PC-9 (cell line): ENCODE measurements at regions not wholly inside any gene's neighbourhood (a gene's known extent, or its start where the extent isn't known, plus 50 kb on each side); places are given as distances from the start of the nearest gene placed in this dataset.
"Not testable (repeated sequence)": the region's sequence is repeated elsewhere in the genome, so short reads cannot be mapped to it uniquely, and the experiment has no call there.

Source experiments
- BruUV-seq: library from RNA; stranded (reverse); fragments of 400-500 nt; replicated peaks from 2 replicates; lab custom pipeline; 2021; lab: Mats Ljungman, UMichigan
- CTCF ChIA-PET: fragments of 300-600 bp; sonication (Branson Sonifier 250); formaldehyde crosslinking; loops from one replicate; lab custom pipeline; 2022; ENCODE audit warnings: antibody characterized with exemption; lab: Charles Lee
- POLR2A ChIA-PET: fragments of 300-600 bp; sonication (Branson Sonifier 250); formaldehyde crosslinking; loops from one replicate; lab custom pipeline; 2022; ENCODE audit warnings: antibody characterized with exemption; ENCODE audit not compliant: unreplicated experiment; lab: Charles Lee
- DNase-seq, 2 experiments: peaks; one replicate each; pipeline versions ENCODE4 v3.0.0 to v3.0.0-alpha.2; 2015 to 2022; ENCODE audit warnings: mixed read lengths in 1 of 2
- H2AFZ ChIP-seq: fragments of 200-600 bp; sonication (generic); 2 replicates; pipeline ENCODE4 v1.8.1; 2017; ENCODE audit warnings: antibody characterized with exemption
- H3F3A ChIP-seq: fragments of 200-600 bp; sonication (generic); 2 replicates; pipeline ENCODE4 v1.8.1; 2017; ENCODE audit warnings: antibody characterized with exemption, mild to moderate bottlenecking, low read depth; ENCODE audit not compliant: insufficient read depth
- H3K27ac ChIP-seq: fragments of 200-600 bp; sonication (generic); 2 replicates; pipeline ENCODE4 v1.6.1; 2016; ENCODE audit warnings: mixed run types
- H3K27me3 ChIP-seq: fragments of 200-600 bp; sonication (generic); 2 replicates; pipeline ENCODE4 v1.6.1; 2016; ENCODE audit warnings: low read depth, mixed run types; ENCODE audit not compliant: insufficient read depth
- H3K36me3 ChIP-seq: fragments of 200-600 bp; sonication (generic); 2 replicates; pipeline ENCODE4 v1.6.1; 2016; ENCODE audit warnings: low read depth, mixed run types
- H3K4me1 ChIP-seq: fragments of 200-600 bp; sonication (generic); replicated peaks from 2 replicates; pipeline ENCODE4 v1.6.1; 2016; ENCODE audit warnings: mixed run types; ENCODE audit not compliant: insufficient read depth
- H3K4me2 ChIP-seq: fragments of 200-600 bp; sonication (generic); 2 replicates; pipeline ENCODE4 v1.6.1; 2017; ENCODE audit warnings: mixed run types
- H3K4me3 ChIP-seq: fragments of 200-600 bp; sonication (generic); 2 replicates; pipeline ENCODE4 v1.6.1; 2016; ENCODE audit warnings: mixed run types
- H3K79me2 ChIP-seq: fragments of 200-600 bp; sonication (generic); 2 replicates; pipeline ENCODE4 v1.6.1; 2017; ENCODE audit warnings: low read depth, mixed run types
- H3K9me2 ChIP-seq: fragments of 200-600 bp; sonication (generic); 2 replicates; pipeline ENCODE4 v1.8.1; 2017; ENCODE audit warnings: mild to moderate bottlenecking; ENCODE audit not compliant: insufficient read depth
- H3K9me3 ChIP-seq: fragments of 200-600 bp; sonication (generic); 2 replicates; pipeline ENCODE4 v1.8.1; 2016; ENCODE audit warnings: low read depth; ENCODE audit not compliant: insufficient read depth
- H4K20me1 ChIP-seq: fragments of 200-600 bp; sonication (generic); 2 replicates; pipeline ENCODE4 v1.8.1; 2017; ENCODE audit not compliant: insufficient read depth
- EZH2 ChIP-seq: fragments of 200-600 bp; sonication (generic); IDR thresholded peaks from 2 replicates; pipeline ENCODE4 v1.8.0; 2017; ENCODE audit warnings: antibody characterized with exemption, low read depth
- intact Hi-C: fragments of 100-400 bp; cut with micrococcal nuclease; formaldehyde crosslinking; loops from one replicate; pipeline ENCODE4 v1.10.0; 2022; ENCODE audit not compliant: unreplicated experiment
- TF ChIP-seq, protein P1 (sequence below): fragments of 200-600 bp; sonication (generic); conservative IDR thresholded peaks from 2 replicates; pipeline ENCODE4 v1.6.1; 2017; ENCODE audit warnings: mixed run types, antibody characterized with exemption, mild to moderate bottlenecking, moderate library complexity

GRCh38 chr6:934686-935085 lies 241.7 kb upstream of the EXOC2 start:
- no peak overlapping the region for H3K4me2 ChIP-seq
- 0 out of 2 replicates have a peak, but pooled peaks cover 6% of the 10 kb centered on the region for H3K4me1 ChIP-seq
- intact Hi-C loops: no loop called here
- no peaks in the 10 kb centered on the region for H3K36me3 ChIP-seq
- TF ChIP-seq, protein P1, sequence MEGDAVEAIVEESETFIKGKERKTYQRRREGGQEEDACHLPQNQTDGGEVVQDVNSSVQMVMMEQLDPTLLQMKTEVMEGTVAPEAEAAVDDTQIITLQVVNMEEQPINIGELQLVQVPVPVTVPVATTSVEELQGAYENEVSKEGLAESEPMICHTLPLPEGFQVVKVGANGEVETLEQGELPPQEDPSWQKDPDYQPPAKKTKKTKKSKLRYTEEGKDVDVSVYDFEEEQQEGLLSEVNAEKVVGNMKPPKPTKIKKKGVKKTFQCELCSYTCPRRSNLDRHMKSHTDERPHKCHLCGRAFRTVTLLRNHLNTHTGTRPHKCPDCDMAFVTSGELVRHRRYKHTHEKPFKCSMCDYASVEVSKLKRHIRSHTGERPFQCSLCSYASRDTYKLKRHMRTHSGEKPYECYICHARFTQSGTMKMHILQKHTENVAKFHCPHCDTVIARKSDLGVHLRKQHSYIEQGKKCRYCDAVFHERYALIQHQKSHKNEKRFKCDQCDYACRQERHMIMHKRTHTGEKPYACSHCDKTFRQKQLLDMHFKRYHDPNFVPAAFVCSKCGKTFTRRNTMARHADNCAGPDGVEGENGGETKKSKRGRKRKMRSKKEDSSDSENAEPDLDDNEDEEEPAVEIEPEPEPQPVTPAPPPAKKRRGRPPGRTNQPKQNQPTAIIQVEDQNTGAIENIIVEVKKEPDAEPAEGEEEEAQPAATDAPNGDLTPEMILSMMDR: no peak
- TF ChIP-seq EZH2: no peak
- DNase-seq: no peak
- no peaks in the 10 kb centered on the region for H3K79me2 ChIP-seq
- ChIA-PET POLR2A (no interaction called here), CTCF (no interaction called here)
- H2AFZ ChIP-seq: no peak overlapping the region
- no peak overlapping the region for H3K27ac ChIP-seq
- H3K9me3 ChIP-seq: no peaks in the 10 kb centered on the region
- no peaks in the 10 kb centered on the region for H4K20me1 ChIP-seq
- H3K27me3 ChIP-seq: no peaks in the 10 kb centered on the region
- no peak overlapping the region for H3K4me3 ChIP-seq
- no peaks in the 10 kb centered on the region for H3F3A ChIP-seq
- H3K9me2 ChIP-seq: no peaks in the 10 kb centered on the region
- BruUV-seq: no TSS peak

DNA sequence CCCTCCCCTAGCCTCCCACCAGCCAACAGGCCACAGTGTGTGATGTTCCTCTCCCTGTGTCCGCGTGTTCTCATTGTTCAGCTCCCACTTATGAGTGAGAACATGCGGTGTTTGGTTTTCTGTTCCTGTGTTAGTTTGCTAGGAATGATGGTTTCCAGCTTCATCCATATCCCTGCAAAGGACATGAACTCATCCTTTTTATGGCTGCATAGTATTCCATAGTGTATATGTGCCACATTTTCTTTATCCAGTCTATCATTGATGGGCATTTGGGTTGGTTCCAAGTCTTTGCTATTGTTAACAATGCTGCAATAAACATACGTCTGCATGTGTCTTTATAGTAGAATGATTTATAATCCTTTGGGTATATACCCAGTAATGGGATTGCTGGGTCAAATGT lies 239.0 kb upstream of the EXOC2 start:
- CTCF ChIA-PET, H3K36me3 ChIP-seq, H4K20me1 ChIP-seq, H3F3A ChIP-seq, H3K4me2 ChIP-seq, H3K9me3 ChIP-seq, POLR2A ChIA-PET, H3K27me3 ChIP-seq, H3K4me3 ChIP-seq, H3K79me2 ChIP-seq, intact Hi-C loops, H2AFZ ChIP-seq, BruUV-seq, DNase-seq, H3K4me1 ChIP-seq, H3K27ac ChIP-seq, H3K9me2 ChIP-seq: not testable (repeated sequence)

GRCh38 chr6:927157-927556 lies 234.2 kb upstream of the EXOC2 start:
- no peak for TF ChIP-seq EZH2
- TF ChIP-seq, protein P1: no peak
- no peak overlapping the region for H3K27ac ChIP-seq
- no peaks in the 10 kb centered on the region for H3K27me3 ChIP-seq
- H3F3A ChIP-seq: no peaks in the 10 kb centered on the region
- no peak for DNase-seq
- BruUV-seq: no TSS peak
- H4K20me1 ChIP-seq: no peaks in the 10 kb centered on the region
- no peaks in the 10 kb centered on the region for H3K9me3 ChIP-seq
- CTCF ChIA-PET: no interaction called here
- no peaks in the 10 kb centered on the region for H3K9me2 ChIP-seq
- H3K4me1 ChIP-seq: no peaks in the 10 kb centered on the region
- no peaks in the 10 kb centered on the region for H3K79me2 ChIP-seq
- POLR2A ChIA-PET: no interaction called here
- H2AFZ ChIP-seq: no peak overlapping the region
- H3K4me3 ChIP-seq: no peak overlapping the region
- no peak overlapping the region for H3K4me2 ChIP-seq
- intact Hi-C loops: no loop called here
- H3K36me3 ChIP-seq: no peaks in the 10 kb centered on the region

DNA sequence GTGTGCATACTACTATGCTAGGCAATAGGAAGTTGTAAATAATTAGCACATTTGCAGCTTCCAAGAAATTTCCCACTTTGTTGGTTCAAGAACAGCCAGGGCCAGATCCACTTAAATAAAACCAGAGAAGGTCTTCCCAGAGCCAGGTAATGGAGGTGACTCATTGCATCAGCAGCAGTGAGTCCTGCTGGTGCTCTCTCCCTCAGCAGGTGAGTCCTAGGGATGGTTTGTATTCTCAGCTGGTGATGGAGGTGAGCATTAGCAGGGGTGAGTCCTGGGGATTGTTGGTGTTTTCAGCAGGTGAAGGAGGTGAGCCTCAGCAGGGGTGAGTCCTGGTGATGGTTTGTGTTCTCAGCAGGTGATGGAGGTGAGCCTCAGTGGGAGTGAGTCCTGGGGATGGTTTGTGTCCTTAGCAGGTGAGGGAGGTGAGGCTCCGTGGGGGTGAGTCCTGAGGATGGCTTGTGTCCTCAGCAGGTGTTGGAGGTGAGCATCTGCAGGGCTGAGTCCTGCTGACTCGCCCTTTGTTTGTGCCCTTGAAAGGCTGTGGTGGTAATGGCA lies 232.8 kb upstream of the EXOC2 start:
- POLR2A ChIA-PET: no interaction called here

More for the DNA sequence above, 232.8 kb upstream of the EXOC2 start:
- Histone ChIP-seq H3K79me2 (no peaks in the 10 kb centered on the region), H4K20me1 (no peaks in the 10 kb centered on the region), H3K4me2 (no peak overlapping the region), H3K9me2 (no peaks in the 10 kb centered on the region), H3K27me3 (no peaks in the 10 kb centered on the region), H3K36me3 (no peaks in the 10 kb centered on the region), H3F3A (no peaks in the 10 kb centered on the region), H3K4me3 (no peak overlapping the region), H2AFZ (no peak overlapping the region), H3K9me3 (no peaks in the 10 kb centered on the region), H3K27ac (no peak overlapping the region), H3K4me1 (no peaks in the 10 kb centered on the region)
- no peak for DNase-seq
- intact Hi-C loops: no loop called here
- TF ChIP-seq EZH2: no peak
- TF ChIP-seq, protein P1: no peak
- no TSS peak for BruUV-seq
- CTCF ChIA-PET: no interaction called here
